DOHH2 (cell line): ENCODE measurements at regions not wholly inside any gene's neighbourhood (a gene's known extent, or its start where the extent isn't known, plus 50 kb on each side); places are given as distances from the start of the nearest gene placed in this dataset.

Experiments
- EZH2phosphoT487 ChIP-seq: fragments of 200-600 bp; sonication (generic); IDR thresholded peaks from 2 replicates; pipeline ENCODE4 v1.6.1; 2017; ENCODE audit warnings: borderline replicate concordance, mild to moderate bottlenecking, antibody characterized with exemption, low read length, moderate library complexity, mixed read lengths
- TF ChIP-seq, protein P1 (sequence below): fragments of 200-600 bp; sonication (generic); IDR thresholded peaks from one replicate; pipeline ENCODE4 v1.5.1; 2014; ENCODE audit warnings: antibody characterized with exemption, mild to moderate bottlenecking, low read depth, low read length; ENCODE audit not compliant: poor library complexity, severe bottlenecking

DNA sequence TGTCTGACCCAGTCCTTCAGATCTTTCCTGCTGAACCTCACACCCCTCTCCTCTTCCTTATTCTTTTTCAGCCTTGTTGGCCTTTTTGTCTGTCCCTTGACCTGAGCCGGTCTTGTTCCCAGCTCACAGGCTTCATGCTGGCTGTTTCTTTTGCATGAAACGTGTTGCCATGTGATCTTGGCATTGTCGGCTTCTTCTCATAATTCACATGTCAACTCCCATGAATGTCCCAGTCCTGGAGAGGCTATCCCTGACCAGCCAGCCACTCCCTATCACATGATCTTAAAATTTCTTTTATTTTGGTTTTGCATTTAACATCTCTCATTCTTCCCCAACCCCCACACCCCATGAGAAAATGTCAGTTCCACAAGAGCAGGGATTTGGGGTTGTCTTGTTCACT is 131.2 kb upstream of the TSHZ2 start:
- TF ChIP-seq, protein P1, sequence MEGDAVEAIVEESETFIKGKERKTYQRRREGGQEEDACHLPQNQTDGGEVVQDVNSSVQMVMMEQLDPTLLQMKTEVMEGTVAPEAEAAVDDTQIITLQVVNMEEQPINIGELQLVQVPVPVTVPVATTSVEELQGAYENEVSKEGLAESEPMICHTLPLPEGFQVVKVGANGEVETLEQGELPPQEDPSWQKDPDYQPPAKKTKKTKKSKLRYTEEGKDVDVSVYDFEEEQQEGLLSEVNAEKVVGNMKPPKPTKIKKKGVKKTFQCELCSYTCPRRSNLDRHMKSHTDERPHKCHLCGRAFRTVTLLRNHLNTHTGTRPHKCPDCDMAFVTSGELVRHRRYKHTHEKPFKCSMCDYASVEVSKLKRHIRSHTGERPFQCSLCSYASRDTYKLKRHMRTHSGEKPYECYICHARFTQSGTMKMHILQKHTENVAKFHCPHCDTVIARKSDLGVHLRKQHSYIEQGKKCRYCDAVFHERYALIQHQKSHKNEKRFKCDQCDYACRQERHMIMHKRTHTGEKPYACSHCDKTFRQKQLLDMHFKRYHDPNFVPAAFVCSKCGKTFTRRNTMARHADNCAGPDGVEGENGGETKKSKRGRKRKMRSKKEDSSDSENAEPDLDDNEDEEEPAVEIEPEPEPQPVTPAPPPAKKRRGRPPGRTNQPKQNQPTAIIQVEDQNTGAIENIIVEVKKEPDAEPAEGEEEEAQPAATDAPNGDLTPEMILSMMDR = no peak
- TF ChIP-seq EZH2phosphoT487 = no peak
